Activated CD4-positive, alpha-beta T cell treated with anti-CD3 and anti-CD28 coated beads, Interleukin-2, amount 50 U/mL, for 24 hours (primary cell): ENCODE measurements at regions not wholly inside any gene's neighbourhood (a gene's known extent, or its start where the extent isn't known, plus 50 kb on each side); places are given as distances from the start of the nearest gene placed in this dataset.

Experiments used
- DNase-seq, 2 donors: peaks; one replicate each; pipeline ENCODE4 v3.0.0-alpha.2; 2020; ENCODE audit warnings: low read depth in 1 of 2, low spot score in 1 of 2

DNA sequence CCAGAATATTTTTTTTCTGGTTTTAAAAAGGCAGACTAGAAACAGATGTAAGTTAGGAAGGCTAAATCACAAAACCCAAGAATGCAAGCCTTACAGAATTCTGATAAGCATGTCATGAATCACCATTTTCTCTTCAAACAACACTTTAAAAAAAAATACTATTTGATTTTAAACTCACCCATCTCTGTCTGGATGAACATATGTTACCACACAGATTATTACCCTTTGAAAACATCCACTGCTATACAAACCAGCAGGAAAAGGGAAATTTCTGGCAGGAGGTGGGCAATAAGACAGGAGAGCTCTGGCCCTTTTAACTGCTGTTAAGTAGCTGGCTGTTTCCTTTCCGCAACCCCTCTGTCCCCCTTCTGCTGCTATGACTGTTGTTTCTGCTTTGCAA lies 317.7 kb upstream of the NOCT start:
- DNase-seq: no peak

DNA sequence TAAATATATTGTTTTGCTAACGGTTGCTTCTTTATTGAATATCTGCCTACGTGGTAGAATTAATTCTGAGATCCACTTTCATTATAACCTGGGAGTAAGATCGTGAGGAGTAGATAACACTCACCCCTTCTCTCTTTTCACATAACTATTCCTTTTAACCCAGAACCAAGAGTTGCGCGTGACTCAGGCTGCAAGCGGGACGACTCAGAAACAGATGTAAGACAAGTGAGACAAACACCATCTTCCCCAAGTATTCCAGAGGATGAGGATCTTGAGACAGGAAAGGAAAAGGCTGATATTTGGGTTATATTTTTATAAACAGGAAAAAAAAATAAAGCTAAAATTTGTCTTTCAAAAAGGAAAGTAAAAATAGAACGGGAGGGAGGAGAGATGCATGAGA lies 318.8 kb upstream of the NOCT start:
- DNase-seq: no peak

- no peak for DNase-seq
These were observed 319.5 kb upstream of the NOCT start for GRCh38 chr4:138696058-138696457.

GRCh38 chr4:138693526-138693925 lies 322.1 kb upstream of the NOCT start:
- DNase-seq: no peak

- DNase-seq: no peak
These were observed 323.2 kb upstream of the NOCT start for GRCh38 chr4:138692411-138692810.

DNA sequence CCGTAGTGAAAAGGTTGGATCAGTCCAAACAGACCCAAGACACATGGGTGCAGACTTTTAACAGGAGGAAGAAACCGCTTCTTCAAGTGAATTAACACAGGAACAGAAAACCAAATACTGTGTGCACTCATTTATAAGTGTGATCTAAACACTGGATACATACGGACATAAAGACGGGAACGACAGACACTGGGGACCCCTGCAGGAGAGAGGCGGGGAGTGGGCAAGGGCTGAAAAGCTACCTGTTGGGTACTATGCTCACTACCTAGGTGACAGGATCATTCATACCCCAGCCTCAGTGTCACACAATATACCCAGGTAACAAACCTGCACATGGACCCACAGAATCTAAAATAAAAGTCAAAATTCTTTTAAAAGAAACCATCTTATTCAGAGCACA lies 326.0 kb upstream of the NOCT start:
- DNase-seq: no peak

- no peak for DNase-seq
These were observed 326.4 kb upstream of the NOCT start for GRCh38 chr4:138689187-138689586.

DNA sequence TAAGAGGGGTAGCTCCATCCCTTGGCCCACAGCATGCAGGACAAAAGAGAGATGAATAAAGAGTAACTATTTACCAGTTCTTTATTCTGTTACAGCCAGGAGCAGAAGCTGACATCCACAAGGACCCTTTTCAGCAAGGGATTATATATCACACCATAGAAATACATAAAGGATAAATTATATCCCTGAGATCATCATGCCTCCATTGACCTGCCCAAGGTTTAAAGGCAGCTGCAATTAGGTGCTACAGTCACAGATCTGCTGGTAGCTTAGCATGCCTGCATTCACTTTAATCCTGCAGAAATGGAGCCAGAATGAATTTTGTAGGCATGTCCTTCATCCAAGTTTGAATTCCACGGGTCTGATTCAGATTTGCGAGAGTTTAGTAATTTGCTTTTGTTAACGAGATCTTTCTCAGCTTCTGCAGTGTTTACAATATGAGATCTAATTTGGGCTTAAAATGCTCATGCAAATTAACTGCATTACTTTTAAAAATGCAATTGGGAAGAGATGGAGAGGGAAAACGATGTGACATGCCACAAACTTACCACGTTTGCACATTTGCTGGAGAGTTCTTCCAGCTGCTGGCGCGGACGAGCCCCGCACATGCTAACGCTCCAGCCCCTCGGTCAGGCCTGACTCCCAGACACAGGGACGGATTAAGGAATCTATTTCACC lies 327.0 kb upstream of the NOCT start:
- DNase-seq: no peak

GRCh38 chr4:138686106-138686835 lies 329.3 kb upstream of the NOCT start:
- DNase-seq: no peak

DNA sequence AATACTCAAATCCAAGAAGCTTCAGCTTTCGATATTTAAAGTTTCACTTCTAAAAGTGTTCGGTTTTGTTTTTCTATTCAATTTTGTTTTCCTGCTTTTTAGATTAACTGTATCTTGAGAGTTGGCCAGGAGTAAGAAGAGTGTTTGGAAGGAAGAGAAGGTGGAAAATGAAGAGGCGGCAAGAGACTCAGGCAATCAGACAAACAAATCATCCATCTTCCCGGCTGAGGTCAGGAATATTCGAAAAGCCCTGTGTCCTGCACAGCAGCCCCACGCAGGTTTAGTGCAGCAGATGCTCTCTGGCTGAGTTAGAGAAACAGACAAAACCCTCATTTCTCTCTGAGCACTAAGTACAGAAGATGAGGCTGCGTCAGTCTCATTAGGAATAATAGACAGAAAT lies 330.3 kb upstream of the NOCT start:
- no peak for DNase-seq

DNA sequence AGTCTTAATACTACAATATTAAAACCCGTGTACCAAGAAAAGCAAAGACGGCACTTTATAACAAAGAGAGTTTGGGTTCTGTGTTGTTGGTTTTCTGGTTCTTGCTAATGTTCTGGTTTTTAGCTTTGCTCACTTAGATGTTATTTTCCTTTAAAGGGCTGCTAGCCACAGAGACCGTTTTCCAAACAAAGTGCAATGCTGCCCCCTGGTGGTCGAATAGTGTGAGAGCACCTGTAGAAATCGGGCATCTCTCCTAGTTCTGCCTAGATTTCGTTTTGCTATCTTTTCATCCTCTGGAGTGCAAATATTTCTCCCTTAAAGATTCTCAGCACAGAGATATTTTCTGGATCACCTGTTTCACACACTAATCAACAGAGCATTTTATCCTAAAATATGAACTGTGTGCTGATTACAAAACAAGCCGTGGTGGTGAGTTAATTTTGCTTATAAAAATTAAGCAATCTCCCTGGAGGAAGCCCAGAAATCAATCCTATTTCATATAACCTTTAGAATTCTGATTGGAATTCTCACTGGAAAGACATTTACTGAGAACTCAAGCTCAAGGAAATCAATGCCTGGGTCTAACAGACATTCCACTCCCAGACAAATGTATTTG lies 334.5 kb upstream of the NOCT start:
- peak; percentile 38 to 67 for DNase-seq

- DNase-seq: no peak
These were observed 335.3 kb upstream of the NOCT start for GRCh38 chr4:138680256-138680655.

DNA sequence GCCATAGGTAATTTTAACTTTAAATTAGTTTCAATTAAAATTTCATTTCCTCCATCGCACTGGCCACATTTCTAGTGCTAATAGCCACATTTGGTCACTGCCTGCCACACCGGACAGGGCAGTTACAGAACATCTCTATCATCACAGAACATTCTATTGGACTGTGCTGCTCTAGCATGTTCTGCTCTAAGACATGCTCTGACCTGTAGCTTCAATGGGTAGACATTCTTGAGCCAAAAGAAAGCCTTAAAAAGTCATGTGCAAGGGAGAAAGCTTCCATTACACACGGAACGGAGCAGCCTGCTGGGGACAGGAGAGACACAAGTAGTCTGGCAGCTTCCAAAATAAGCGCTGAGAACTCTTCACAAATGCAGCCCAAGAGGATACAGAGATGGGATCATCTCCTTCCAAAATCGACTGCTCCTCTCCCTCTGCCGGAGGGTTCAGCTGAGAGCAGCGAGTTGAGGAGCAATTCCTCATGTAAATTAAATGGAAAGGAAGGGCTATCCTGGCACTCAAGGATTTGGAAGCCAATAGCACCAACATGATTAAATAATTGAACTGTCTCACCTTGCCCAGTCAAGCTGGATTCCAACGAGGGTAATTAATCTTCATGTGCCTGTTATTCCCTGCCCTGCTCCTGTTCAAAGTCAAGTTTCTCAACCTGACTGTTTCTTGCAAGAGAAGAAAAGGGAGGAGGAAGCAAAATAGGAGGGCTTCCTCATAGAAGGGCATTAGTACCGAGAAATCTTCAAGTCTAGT lies 336.4 kb upstream of the NOCT start:
- no peak for DNase-seq

- DNase-seq: no peak
These were observed 337.8 kb upstream of the NOCT start for GRCh38 chr4:138677748-138678147.

DNA sequence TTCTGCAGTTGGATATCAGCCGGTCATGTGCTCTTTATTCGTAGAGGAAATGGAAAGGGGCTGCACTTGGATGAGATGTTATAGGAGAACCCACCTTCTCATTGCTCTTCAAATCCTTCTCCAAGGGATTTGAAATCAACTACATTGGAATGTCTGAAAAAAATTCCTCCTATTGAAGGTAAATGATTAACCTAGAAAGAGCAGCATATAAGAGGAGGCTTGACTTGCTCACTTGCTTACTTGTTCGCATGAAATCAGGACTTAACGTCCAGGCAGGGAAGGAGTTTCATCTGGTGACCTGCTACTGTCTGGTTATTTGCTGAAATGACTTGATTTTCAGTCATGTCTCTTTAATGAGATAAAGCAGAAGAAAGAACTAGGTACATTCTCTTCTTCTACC lies 338.4 kb upstream of the NOCT start:
- no peak for DNase-seq

DNA sequence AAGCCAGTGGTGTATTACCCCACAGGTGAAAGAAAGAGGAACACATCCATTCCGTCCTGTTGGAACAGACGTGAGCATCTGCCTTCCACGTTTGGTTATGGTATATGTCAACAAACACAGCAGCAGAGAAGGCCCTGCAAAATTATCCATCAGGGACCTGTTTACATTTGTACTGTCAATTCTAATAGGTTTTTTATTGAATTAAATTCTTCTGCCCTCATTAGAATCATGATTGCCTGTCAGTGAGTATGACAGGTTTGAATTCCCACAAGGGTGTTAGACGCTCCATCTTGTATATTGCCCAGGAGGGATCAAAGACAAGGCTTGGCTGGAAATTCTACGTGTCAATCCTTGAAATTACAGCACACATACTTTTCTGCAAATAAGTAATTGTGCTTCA lies 339.9 kb upstream of the NOCT start:
- no peak for DNase-seq

- DNase-seq: no peak
These were observed 341.4 kb upstream of the NOCT start for GRCh38 chr4:138674209-138674608.

DNA sequence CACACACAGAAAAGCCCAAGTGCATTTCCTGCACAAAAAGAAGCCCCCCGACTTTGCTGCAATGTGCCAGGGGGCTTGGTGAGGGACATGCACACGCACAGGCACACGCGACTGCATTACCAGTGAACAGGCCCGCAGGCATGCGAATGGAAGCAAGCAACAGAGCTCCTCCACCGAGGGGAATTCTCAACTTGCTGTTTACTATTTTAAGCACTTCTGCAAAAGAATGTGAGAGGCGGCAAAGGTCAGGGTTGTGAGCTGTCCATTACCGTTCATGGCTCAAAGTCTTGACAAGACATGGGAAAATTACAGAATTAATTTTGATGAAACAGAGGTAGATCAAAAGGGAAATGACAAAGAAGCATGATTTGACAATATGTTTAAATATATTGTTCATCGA lies 342.5 kb upstream of the NOCT start:
- no peak for DNase-seq

- DNase-seq: no peak
These were observed 343.1 kb upstream of the NOCT start for GRCh38 chr4:138672393-138672976.

DNA sequence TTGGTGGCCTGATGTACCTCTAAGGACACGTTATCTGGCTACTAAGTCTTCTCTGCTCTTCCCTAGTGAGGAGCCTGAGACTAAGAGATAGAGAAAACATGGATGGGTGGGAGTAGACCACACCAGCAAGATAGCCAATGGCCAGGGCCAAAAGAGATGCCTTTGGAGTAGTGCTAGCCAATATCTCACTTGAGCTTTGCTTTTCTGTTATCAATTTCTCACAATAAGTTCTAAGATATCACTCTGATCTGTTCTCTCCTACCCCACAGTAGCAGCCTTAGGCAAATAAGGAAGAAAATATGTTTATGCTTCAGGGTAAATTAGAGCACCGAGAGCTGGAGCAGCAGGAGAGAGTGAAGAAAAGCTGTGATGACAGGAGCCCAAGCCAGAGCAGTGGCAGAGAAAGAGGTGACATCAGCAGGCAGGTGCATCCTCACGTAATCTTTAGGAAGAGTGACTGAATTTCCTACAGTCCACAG lies 343.9 kb upstream of the NOCT start:
- no peak for DNase-seq

DNA sequence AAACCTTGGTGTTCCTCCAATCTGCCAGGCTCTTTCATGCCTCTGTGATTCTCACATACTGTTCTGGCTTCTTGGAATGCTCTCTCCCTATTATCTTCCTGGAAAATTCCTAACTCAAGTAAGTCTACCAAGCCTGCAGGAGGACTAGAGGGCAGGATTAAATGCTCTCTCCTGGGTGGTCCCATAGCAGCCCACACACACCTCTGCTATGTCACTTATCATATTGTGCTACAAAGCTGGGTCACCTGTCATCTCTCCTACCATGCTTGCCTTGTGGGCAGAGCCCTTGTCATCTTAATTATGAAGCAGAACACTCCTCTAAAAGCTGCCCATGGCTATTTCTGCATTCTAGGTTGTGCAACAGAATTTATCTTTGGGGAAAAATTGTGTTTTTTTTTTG lies 344.5 kb upstream of the NOCT start:
- DNase-seq: no peak
